ENCODE measurements at regions not wholly inside any gene's neighbourhood (a gene's known extent, or its start where the extent isn't known, plus 50 kb on each side); places are given as distances from the start of the nearest gene placed in this dataset.

GRCh38 chr14:28584951-28585350, 181.6 kb upstream of the FOXG1 start:
- TF ChIP-seq CREB1 (IDR thresholded peaks at IDR 0.05; ENCODE audit: low read depth) (no peak), TEAD4 (IDR thresholded peaks at IDR 0.05) (no peak), EP300 (IDR thresholded peaks at IDR 0.05; ENCODE audit: borderline replicate concordance) (no peak), USF1 (IDR thresholded peaks at IDR 0.05) (no peak), NFIC (IDR thresholded peaks at IDR 0.05) (no peak), ZBTB7A (IDR thresholded peaks at IDR 0.05; ENCODE audit: low read depth) (no peak), FOXM1 (IDR thresholded peaks at IDR 0.05; ENCODE audit: borderline replicate concordance, low read depth) (no peak)

GRCh38 chr14:28589792-28590191, 176.8 kb upstream of the FOXG1 start:
- TF ChIP-seq FOXM1 (IDR thresholded peaks at IDR 0.05; ENCODE audit: borderline replicate concordance, low read depth) = no peak
- TF ChIP-seq CREB1 (IDR thresholded peaks at IDR 0.05; ENCODE audit: low read depth) = no peak
- no peak for TF ChIP-seq MAX (IDR thresholded peaks at IDR 0.05)
- no peak for TF ChIP-seq YY1 (IDR thresholded peaks at IDR 0.05; ENCODE audit: low read depth)
- TF ChIP-seq NFIC (IDR thresholded peaks at IDR 0.05) = no peak
- no peak for TF ChIP-seq EP300 (IDR thresholded peaks at IDR 0.05; ENCODE audit: borderline replicate concordance)
- TF ChIP-seq RAD21 (IDR thresholded peaks at IDR 0.05; ENCODE audit: low read depth) = no peak
- no peak for TF ChIP-seq TAF1 (IDR thresholded peaks at IDR 0.05; ENCODE audit: low read depth)
- TF ChIP-seq ZBTB7A (IDR thresholded peaks at IDR 0.05; ENCODE audit: low read depth) = no peak
- TF ChIP-seq CEBPB (IDR thresholded peaks at IDR 0.05) = no peak
- no peak for TF ChIP-seq TCF12 (IDR thresholded peaks at IDR 0.05; ENCODE audit: low read depth)
- TF ChIP-seq TEAD4 (IDR thresholded peaks at IDR 0.05) = no peak
- TF ChIP-seq REST (IDR thresholded peaks at IDR 0.05; ENCODE audit: low read depth) = no peak
- no peak for TF ChIP-seq EGR1 (IDR thresholded peaks at IDR 0.05)
- no peak for TF ChIP-seq USF1 (IDR thresholded peaks at IDR 0.05)

- TF ChIP-seq YY1 (IDR thresholded peaks at IDR 0.05; ENCODE audit: low read depth) (no peak), REST (IDR thresholded peaks at IDR 0.05; ENCODE audit: low read depth) (no peak)
These were observed 170.2 kb upstream of the FOXG1 start for GRCh38 chr14:28596391-28596790.

GRCh38 chr14:28599191-28599590, 167.4 kb upstream of the FOXG1 start:
- TF ChIP-seq ZBTB7A (IDR thresholded peaks at IDR 0.05; ENCODE audit: low read depth) (no peak), CEBPB (IDR thresholded peaks at IDR 0.05) (no peak), TEAD4 (IDR thresholded peaks at IDR 0.05) (no peak), MAX (IDR thresholded peaks at IDR 0.05) (no peak), TAF1 (IDR thresholded peaks at IDR 0.05; ENCODE audit: low read depth) (no peak), TCF12 (IDR thresholded peaks at IDR 0.05; ENCODE audit: low read depth) (no peak), EGR1 (IDR thresholded peaks at IDR 0.05) (no peak)

GRCh38 chr14:28599605-28600004, 167.0 kb upstream of the FOXG1 start:
- TF ChIP-seq CEBPB (IDR thresholded peaks at IDR 0.05) = no peak
- TF ChIP-seq TAF1 (IDR thresholded peaks at IDR 0.05; ENCODE audit: low read depth) = no peak
- no peak for TF ChIP-seq NFIC (IDR thresholded peaks at IDR 0.05)
- TF ChIP-seq MAX (IDR thresholded peaks at IDR 0.05) = no peak
- no peak for TF ChIP-seq REST (IDR thresholded peaks at IDR 0.05; ENCODE audit: low read depth)
- TF ChIP-seq ZBTB7A (IDR thresholded peaks at IDR 0.05; ENCODE audit: low read depth) = no peak
- TF ChIP-seq YY1 (IDR thresholded peaks at IDR 0.05; ENCODE audit: low read depth) = no peak
- TF ChIP-seq EGR1 (IDR thresholded peaks at IDR 0.05) = no peak
- no peak for TF ChIP-seq RAD21 (IDR thresholded peaks at IDR 0.05; ENCODE audit: low read depth)
